SK-N-SH treated with all-trans-retinoic acid at 6 μM for 48 hours (cell line): ENCODE measurements at regions not wholly inside any gene's neighbourhood (a gene's known extent, or its start where the extent isn't known, plus 50 kb on each side); places are given as distances from the start of the nearest gene placed in this dataset.

Source experiments
- ATAC-seq: fragments of 200-7000 bp; cut with Tn5 transposase; 3 replicates; pipeline ENCODE4 v1.9.1; 2020; ENCODE audit warnings: mild to moderate bottlenecking, moderate library complexity
- ARNTL ChIP-seq: fragments of 450-650 bp; formaldehyde crosslinking; IDR thresholded peaks from 2 replicates; pipeline ENCODE4 v1.5.0; 2020; ENCODE audit warnings: low read depth, mild to moderate bottlenecking, moderate library complexity, borderline replicate concordance
- BACH2 ChIP-seq: fragments of 250-450 bp; sonication (Bioruptor Pico); IDR thresholded peaks from 2 replicates; pipeline ENCODE4 v1.9.0; 2021; ENCODE audit warnings: mild to moderate bottlenecking, borderline replicate concordance
- CREB5 ChIP-seq: fragments of 250-450 bp; sonication (Bioruptor Pico); IDR thresholded peaks from 2 replicates; pipeline ENCODE4 v1.5.1; 2020; ENCODE audit warnings: low read depth, mild to moderate bottlenecking, moderate library complexity
- CSDC2 ChIP-seq: fragments of 250-450 bp; sonication (Bioruptor Pico); IDR thresholded peaks from 2 replicates; pipeline ENCODE4 v1.5.0; 2020; ENCODE audit warnings: mild to moderate bottlenecking, moderate library complexity
- ESRRG ChIP-seq: fragments of 250-450 bp; sonication (Bioruptor Pico); IDR thresholded peaks from 2 replicates; pipeline ENCODE4 v1.6.1; 2021; ENCODE audit warnings: mild to moderate bottlenecking
- GLIS3 ChIP-seq: fragments of 250-450 bp; sonication (Bioruptor Pico); IDR thresholded peaks from 2 replicates; pipeline ENCODE4 v1.5.0; 2020; ENCODE audit warnings: mild to moderate bottlenecking, moderate library complexity
- OSR1 ChIP-seq: fragments of 250-450 bp; sonication (Bioruptor Pico); IDR thresholded peaks from 2 replicates; pipeline ENCODE4 v1.8.0; 2022; ENCODE audit warnings: moderate library complexity, mild to moderate bottlenecking, inconsistent platforms
- PATZ1 ChIP-seq: fragments of 250-450 bp; sonication (Bioruptor Pico); IDR thresholded peaks from 2 replicates; pipeline ENCODE4 v1.8.0; 2020; ENCODE audit warnings: mild to moderate bottlenecking, moderate library complexity, borderline replicate concordance
- PPARA ChIP-seq: fragments of 250-450 bp; sonication (Bioruptor Pico); IDR thresholded peaks from 2 replicates; pipeline ENCODE4 v1.5.0; 2020; ENCODE audit warnings: mild to moderate bottlenecking, borderline replicate concordance
- RARB ChIP-seq: fragments of 250-450 bp; sonication (Bioruptor Pico); IDR thresholded peaks from 2 replicates; pipeline ENCODE4 v1.8.0; 2021; ENCODE audit warnings: mild to moderate bottlenecking, moderate library complexity
- SNAI2 ChIP-seq: fragments of 250-450 bp; sonication (Bioruptor Pico); IDR thresholded peaks from 2 replicates; pipeline ENCODE4 v1.5.0; 2020; ENCODE audit warnings: mild to moderate bottlenecking, moderate library complexity
- TOX ChIP-seq: fragments of 250-450 bp; sonication (Bioruptor Pico); IDR thresholded peaks from 2 replicates; pipeline ENCODE4 v1.8.0; 2021; ENCODE audit warnings: mild to moderate bottlenecking, moderate library complexity, borderline replicate concordance
- ZC3H10 ChIP-seq: fragments of 250-450 bp; sonication (Bioruptor Pico); IDR thresholded peaks from 2 replicates; pipeline ENCODE4 v1.5.1; 2021; ENCODE audit warnings: mild to moderate bottlenecking, moderate library complexity
- ZFP3 ChIP-seq: fragments of 250-450 bp; sonication (Bioruptor Pico); IDR thresholded peaks from 2 replicates; pipeline ENCODE4 v1.5.0; 2020; ENCODE audit warnings: mild to moderate bottlenecking, moderate library complexity
- ZFP30 ChIP-seq: fragments of 450-650 bp; formaldehyde crosslinking; IDR thresholded peaks from 2 replicates; pipeline ENCODE4 v1.5.0; 2022; ENCODE audit warnings: mild to moderate bottlenecking, moderate library complexity
- ZNF70 ChIP-seq: fragments of 450-650 bp; formaldehyde crosslinking; IDR thresholded peaks from 2 replicates; pipeline ENCODE4 v1.5.0; 2020; ENCODE audit warnings: mild to moderate bottlenecking, moderate library complexity
- ZNF8 ChIP-seq: fragments of 450-650 bp; formaldehyde crosslinking; IDR thresholded peaks from 2 replicates; pipeline ENCODE4 v1.5.0; 2020; ENCODE audit warnings: mild to moderate bottlenecking, moderate library complexity
- TF ChIP-seq, protein P1 (sequence below): fragments of 250-450 bp; sonication (Bioruptor Pico); IDR thresholded peaks from 2 replicates; pipeline ENCODE4 v1.5.0; 2020; ENCODE audit warnings: mild to moderate bottlenecking, moderate library complexity
- TF ChIP-seq, protein P2 (sequence below): fragments of 250-450 bp; sonication (Bioruptor Pico); IDR thresholded peaks from 2 replicates; pipeline ENCODE4 v1.8.0; 2021; ENCODE audit warnings: low read depth, mild to moderate bottlenecking, moderate library complexity, borderline replicate concordance
- TF ChIP-seq, protein P3 (sequence below): fragments of 250-450 bp; sonication (Bioruptor Pico); IDR thresholded peaks from 2 replicates; pipeline ENCODE4 v1.5.1; 2021; ENCODE audit warnings: mild to moderate bottlenecking, moderate library complexity

DNA sequence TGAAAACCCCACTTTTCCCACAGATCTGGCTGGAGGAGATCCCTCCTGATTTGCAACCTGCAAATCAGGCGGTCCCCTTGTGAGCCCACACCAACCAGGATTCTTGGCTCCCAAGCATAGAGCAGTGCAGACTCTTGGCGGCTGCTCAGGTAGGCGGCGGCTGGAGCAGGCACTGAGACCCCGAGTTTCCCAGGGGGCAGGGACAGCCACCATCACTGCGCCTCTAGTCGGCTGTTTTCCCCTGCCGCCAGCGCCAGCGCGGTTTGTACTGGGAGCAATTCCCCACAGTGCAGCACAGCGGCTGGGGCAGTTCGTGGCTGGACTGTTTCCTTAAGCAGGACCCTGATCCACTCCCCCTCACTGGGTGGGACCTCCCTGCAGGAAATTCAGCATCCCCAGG, 323.3 kb downstream of the TRIB2 start (continued):
- TF ChIP-seq, protein P1, sequence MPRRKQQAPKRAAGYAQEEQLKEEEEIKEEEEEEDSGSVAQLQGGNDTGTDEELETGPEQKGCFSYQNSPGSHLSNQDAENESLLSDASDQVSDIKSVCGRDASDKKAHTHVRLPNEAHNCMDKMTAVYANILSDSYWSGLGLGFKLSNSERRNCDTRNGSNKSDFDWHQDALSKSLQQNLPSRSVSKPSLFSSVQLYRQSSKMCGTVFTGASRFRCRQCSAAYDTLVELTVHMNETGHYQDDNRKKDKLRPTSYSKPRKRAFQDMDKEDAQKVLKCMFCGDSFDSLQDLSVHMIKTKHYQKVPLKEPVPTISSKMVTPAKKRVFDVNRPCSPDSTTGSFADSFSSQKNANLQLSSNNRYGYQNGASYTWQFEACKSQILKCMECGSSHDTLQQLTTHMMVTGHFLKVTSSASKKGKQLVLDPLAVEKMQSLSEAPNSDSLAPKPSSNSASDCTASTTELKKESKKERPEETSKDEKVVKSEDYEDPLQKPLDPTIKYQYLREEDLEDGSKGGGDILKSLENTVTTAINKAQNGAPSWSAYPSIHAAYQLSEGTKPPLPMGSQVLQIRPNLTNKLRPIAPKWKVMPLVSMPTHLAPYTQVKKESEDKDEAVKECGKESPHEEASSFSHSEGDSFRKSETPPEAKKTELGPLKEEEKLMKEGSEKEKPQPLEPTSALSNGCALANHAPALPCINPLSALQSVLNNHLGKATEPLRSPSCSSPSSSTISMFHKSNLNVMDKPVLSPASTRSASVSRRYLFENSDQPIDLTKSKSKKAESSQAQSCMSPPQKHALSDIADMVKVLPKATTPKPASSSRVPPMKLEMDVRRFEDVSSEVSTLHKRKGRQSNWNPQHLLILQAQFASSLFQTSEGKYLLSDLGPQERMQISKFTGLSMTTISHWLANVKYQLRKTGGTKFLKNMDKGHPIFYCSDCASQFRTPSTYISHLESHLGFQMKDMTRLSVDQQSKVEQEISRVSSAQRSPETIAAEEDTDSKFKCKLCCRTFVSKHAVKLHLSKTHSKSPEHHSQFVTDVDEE = no peak
- TF ChIP-seq ZC3H10 (CRISPR knock-in tag) = no peak
- TF ChIP-seq ZNF70 = no peak
- TF ChIP-seq, protein P2, sequence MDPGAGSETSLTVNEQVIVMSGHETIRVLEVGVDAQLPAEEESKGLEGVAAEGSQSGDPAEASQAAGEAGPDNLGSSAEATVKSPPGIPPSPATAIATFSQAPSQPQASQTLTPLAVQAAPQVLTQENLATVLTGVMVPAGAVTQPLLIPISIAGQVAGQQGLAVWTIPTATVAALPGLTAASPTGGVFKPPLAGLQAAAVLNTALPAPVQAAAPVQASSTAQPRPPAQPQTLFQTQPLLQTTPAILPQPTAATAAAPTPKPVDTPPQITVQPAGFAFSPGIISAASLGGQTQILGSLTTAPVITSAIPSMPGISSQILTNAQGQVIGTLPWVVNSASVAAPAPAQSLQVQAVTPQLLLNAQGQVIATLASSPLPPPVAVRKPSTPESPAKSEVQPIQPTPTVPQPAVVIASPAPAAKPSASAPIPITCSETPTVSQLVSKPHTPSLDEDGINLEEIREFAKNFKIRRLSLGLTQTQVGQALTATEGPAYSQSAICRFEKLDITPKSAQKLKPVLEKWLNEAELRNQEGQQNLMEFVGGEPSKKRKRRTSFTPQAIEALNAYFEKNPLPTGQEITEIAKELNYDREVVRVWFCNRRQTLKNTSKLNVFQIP (CRISPR knock-in tag) = no peak

- TF ChIP-seq CREB5 (no peak), PATZ1 (CRISPR knock-in tag) (no peak)
- TF ChIP-seq, all 23 proteins: peak for 0
- no peak for ATAC-seq
These were observed 329.9 kb downstream of the TRIB2 start for GRCh38 chr2:13046557-13047165.

DNA sequence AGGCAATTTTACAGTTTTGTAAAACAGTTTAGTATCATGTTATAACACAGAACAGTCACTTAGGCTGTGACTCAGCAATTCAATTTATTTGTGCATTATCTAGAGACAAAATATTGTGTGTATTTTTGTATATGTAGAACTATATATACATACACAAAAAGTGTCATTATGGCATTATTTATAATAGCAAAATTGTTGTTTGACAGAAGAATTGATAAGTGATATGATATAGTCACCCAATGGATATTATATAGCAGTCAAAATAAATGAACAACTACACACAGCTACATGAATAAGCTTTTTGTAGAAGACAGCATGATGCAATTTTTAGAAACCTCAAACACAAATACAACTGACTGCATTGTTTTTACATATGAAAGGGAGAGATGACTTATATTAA, 334.0 kb downstream of the TRIB2 start:
- TF ChIP-seq ZFP3 (CRISPR knock-in tag) = no peak
- TF ChIP-seq CSDC2 (CRISPR knock-in tag) = no peak
- TF ChIP-seq ZNF8 = no peak
- TF ChIP-seq OSR1 (CRISPR knock-in tag) = no peak
- TF ChIP-seq ESRRG (CRISPR knock-in tag) = no peak
- no peak for TF ChIP-seq GLIS3 (CRISPR knock-in tag)
- TF ChIP-seq, protein P3, sequence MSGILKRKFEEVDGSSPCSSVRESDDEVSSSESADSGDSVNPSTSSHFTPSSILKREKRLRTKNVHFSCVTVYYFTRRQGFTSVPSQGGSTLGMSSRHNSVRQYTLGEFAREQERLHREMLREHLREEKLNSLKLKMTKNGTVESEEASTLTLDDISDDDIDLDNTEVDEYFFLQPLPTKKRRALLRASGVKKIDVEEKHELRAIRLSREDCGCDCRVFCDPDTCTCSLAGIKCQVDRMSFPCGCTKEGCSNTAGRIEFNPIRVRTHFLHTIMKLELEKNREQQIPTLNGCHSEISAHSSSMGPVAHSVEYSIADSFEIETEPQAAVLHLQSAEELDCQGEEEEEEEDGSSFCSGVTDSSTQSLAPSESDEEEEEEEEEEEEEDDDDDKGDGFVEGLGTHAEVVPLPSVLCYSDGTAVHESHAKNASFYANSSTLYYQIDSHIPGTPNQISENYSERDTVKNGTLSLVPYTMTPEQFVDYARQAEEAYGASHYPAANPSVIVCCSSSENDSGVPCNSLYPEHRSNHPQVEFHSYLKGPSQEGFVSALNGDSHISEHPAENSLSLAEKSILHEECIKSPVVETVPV (CRISPR knock-in tag) = no peak
- TF ChIP-seq RARB (CRISPR knock-in tag) = no peak
- no peak for TF ChIP-seq ARNTL
- no peak for TF ChIP-seq ZNF70
- no peak for TF ChIP-seq CREB5
- TF ChIP-seq SNAI2 (CRISPR knock-in tag) = no peak
- TF ChIP-seq BACH2 (CRISPR knock-in tag) = no peak
- no peak for TF ChIP-seq PATZ1 (CRISPR knock-in tag)
- no peak for TF ChIP-seq ZFP30 (CRISPR knock-in tag)
- TF ChIP-seq PPARA (CRISPR knock-in tag) = no peak
- TF ChIP-seq TOX (CRISPR knock-in tag) = no peak

More for the DNA sequence above, 334.0 kb downstream of the TRIB2 start:
- no peak for ATAC-seq
